NCI-H146 treated with DMSO at 0.1 percent for 48 hours (cell line): ENCODE measurements at regions not wholly inside any gene's neighbourhood (a gene's known extent, or its start where the extent isn't known, plus 50 kb on each side); places are given as distances from the start of the nearest gene placed in this dataset.
"Not testable (repeated sequence)": the region's sequence is repeated elsewhere in the genome, so short reads cannot be mapped to it uniquely, and the experiment has no call there.

ENCODE experiments used
- DNase-seq: peaks from one replicate; lab custom pipeline; 2025; ENCODE audit not compliant: unreplicated experiment; lab: John Stamatoyannopoulos, UW

DNA sequence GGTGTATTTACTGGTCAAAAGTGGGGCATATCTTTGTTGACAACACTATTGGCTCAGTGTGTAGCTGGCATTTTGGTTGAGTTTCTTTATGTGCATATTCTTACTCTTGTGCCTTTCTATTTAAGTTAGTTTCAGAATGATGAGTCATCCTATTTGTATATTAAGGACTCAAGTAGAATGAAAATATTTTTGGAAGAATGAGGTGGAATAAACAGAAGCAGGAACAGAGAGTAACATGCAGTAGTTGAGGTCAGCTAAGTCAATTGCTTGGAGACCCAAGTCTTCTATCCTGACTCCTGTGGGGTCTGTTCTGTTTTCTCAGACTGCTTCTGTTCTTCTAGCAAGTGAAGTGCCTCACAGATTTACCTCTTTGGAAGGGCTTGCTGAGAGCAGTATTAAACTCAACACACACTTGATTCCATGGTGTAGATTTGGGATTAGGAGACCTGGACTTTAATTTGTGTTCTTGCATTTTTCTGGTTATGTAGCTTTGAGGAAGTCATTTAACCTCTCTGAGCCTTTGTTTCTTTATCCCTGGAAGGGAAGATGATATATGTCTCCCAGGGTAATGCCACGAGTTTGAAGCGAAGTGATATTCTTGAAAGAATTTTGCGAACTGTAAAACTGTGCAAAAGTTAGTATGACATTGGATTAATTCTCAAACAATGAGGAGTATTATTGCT lies 324.3 kb downstream of the QKI start:
- no peak for DNase-seq

GRCh38 chr6:163738304-163738703 lies 323.8 kb downstream of the QKI start:
- no peak for DNase-seq

GRCh38 chr6:163735076-163735475 lies 320.6 kb downstream of the QKI start:
- no peak for DNase-seq

GRCh38 chr6:163733061-163733460 lies 318.5 kb downstream of the QKI start:
- no peak for DNase-seq

DNA sequence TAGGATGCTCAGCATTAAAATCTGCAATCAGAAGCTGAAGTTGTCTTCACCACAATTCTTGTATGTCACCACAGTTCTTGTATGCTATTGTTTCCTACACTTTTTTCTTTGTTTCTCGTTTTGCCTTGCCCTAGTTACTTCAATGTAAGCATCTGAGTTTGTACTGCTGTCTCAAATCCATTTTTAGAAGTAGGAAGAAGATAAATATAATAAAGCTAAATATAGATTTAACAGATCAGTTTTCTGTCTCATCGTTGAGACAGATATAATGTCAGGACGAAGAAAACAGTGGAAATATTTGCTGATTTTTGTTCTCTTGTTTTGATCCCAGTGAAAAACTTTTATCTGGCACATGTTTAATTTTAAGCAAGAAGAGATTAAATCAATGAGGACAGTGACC lies 318.0 kb downstream of the QKI start:
- no peak for DNase-seq

DNA sequence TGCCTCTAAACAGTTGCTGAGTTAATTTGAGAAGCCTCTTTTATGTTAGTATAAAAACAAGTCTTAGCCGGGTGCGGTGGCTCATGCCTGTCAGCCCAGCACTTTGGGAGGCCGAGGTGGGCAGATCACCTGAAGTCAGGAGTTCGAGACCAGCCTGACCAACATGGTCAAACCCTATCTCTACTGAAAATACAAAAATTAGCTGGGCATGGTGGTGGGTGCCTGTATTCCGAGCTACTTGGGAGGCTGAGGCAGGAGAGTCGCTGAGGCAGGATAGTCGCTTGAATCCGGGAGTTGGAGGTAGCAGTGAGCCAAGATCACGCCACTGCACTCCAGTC lies 317.5 kb downstream of the QKI start:
- not testable (repeated sequence) for DNase-seq

- DNase-seq = no peak
These were observed 316.9 kb downstream of the QKI start for GRCh38 chr6:163731215-163732013.

- DNase-seq = no peak
These were observed 316.0 kb downstream of the QKI start for GRCh38 chr6:163730246-163731210.

GRCh38 chr6:163729127-163729872 lies 314.8 kb downstream of the QKI start:
- DNase-seq = no peak

DNA sequence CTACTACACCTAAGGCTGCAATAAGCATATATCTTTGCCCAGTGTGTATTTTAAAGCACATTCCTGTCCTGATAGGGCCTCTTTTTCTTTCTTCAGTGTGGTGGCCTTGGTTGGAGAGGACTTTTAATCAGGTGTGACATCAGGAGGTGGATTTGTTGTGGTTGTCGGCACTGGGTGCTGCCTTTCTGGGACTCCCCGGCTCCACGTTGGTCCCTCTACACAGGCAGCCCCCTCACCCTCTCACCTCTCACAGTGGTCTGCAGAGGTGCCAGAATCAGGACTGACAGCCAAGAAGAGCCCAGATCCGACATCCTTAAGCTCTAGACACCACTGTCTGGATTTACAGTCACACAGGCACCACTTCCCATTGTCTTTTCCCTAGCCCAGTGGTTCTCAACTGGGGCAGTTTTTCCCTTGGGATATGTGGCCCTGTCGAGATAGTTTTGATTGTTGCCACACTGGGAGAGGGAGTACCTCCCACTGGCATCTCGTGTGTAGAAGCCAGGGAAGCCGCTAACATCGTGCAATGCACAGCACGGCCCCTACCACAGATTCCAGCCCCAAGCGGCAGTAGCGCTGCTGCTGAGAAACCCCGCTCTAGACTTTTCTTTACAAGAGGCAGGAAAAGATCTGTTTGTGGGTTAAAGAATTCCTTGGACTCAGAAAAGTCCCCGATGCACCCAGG lies 314.1 kb downstream of the QKI start:
- no peak for DNase-seq

GRCh38 chr6:163726037-163726695 lies 311.6 kb downstream of the QKI start:
- DNase-seq = no peak

GRCh38 chr6:163725008-163725941 lies 310.8 kb downstream of the QKI start:
- peak; percentile 49 for DNase-seq

DNA sequence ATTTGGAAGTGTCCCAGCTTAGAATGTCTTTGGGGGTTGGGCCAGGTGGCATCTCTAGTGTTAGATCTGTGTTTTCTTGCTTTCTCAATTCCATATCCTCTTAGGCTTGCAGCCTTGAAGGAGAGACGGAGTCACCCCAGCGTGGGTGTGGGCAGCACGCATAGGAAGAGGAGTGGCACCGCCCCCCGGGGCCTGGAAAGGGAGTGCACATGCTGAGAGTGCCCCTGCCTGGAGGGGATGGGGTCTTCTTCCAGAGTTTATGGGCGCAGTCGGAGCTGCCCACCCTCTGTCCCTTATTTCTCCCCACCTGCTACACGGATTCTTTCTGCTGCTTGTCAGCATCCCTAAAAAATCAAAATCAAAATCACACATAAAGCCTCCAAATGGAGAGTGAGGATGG lies 309.7 kb downstream of the QKI start:
- no peak for DNase-seq

- DNase-seq = no peak
These were observed 309.2 kb downstream of the QKI start for GRCh38 chr6:163723759-163724158.

DNA sequence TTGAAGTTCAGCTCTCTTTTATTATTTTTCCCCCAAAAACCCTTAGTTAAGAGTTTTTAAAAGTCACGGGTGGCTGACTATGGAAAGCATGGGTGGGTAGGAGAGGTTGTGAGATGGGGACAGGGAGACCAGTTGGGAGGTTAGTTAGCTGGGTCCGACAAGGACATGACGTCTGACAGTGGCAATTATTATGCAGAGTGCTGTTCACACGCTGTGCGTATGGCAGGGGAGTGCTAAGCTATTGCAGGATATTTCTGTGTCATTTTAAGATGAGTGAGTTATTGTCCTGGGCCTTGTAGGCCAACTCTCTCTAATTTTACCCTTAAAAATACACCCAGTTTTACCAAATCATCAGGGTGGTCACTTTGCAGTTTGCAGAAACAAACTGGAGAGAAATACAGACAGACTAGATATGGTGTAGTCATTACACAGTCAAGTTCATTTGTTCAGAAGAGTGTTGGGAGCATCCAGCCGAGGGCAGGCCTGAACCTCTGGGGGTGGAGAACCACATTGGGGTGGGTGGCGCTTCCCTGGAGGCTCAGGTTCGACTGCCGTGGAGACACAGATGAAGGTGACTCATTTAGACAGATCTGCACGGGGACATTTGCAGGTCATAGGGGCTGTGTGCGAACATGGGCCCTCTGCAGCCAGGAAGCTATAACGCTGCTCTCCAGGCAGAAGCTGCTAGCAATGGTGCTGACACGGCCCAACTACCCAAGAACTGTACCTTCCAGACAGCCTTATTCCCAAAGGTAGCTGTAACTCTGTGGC lies 307.6 kb downstream of the QKI start:
- no peak for DNase-seq

GRCh38 chr6:163721435-163721834 lies 306.9 kb downstream of the QKI start:
- DNase-seq = no peak

DNA sequence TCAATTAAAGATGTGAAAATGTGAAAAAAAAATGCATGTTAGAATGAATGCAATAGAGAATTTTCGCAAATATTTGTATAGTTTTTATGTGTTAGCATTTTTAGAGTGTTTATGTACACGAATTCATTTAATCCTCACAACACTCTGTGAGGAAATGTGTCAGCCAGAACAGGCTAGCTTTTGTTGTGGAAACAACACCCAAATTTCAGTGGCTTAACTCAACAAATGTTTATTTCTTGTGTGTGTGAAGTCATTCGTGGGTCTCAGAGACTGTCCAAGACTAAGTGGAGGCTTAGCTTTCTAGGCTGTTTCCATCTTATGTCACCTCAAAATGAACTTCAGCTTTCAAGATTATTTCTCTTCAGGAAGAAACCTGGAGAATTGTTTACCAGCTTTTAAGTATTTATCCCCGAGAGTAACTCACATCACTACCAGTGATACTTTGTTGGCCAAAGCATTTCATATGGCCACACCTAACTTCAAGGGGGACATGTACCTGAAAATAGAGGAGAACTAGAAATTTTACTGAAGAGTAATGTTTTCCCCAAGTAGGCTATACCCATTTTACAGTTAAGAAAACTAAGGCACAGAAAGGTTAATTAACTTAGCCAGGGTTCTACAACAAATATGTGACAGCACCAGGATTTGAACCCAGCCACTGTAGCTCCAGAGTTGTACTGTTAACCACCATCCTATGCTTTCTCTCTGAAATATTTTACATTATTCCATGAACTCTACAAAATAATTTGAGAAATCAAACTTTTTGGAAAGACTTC lies 306.1 kb downstream of the QKI start:
- no peak for DNase-seq
